GM20000 (cell line): ENCODE measurements at regions not wholly inside any gene's neighbourhood (a gene's known extent, or its start where the extent isn't known, plus 50 kb on each side); places are given as distances from the start of the nearest gene placed in this dataset.

Experiments used
- DNase-seq: peaks from one replicate; pipeline ENCODE4 v3.0.0; 2012; ENCODE audit warnings: low spot score
- CTCF ChIP-seq: IDR thresholded peaks from 2 replicates; pipeline ENCODE4 v1.5.1; 2012; ENCODE audit warnings: mild to moderate bottlenecking, control low read depth; ENCODE audit errors: extremely low read depth, missing control alignments

DNA sequence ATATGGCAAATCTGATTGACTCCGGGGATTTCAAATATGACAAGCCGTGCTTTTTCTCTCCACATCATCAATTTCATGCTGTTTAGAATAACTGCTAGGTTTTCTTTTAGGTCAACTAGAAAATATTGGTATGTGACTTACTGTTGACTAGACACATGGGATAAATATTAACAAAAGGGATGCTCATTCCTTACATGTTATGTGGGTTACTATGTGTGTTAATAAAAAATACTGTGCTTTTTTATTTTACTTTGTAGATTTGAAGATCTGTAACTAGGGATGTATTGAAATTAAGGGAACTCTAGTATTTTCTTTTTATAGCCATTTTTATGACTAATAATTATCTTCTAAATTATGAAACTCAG lies 264.6 kb upstream of the COL8A1 start:
- no peak for DNase-seq
- no peak for TF ChIP-seq CTCF

DNA sequence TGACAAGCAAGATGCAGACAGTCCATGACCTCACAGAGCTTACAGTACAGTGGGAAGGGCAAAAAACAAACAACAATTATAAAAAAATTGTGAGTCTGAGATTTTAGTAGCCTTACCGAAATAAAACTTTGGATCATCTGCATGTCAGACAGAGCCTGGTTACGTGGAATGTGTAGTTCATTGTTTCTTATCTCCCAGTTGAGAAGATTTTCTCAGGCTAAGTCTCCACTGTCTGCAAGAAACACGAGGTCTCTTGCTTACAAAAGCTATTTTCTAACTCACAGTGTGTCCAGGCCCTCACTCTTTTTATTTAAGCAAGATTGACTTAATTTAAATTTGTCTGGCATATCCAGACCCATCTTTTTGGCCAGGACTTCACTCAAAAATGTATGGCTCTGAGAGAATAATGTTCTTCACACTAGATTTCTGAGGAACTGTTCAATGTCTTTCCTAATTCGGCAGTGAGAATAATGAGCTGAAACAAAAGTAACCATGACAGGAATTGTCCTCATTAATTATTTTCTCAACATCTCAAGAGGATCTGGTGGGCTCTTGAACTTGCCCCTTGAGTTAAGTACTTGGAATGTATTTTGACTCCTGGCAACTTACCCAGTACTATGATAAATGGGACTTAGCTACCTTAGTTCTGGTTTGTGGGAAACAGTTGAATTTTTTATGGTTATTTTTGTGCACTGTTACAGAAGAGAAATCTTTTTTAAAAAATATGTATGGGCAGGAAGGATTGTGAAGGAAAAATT lies 265.1 kb upstream of the COL8A1 start:
- no peak for TF ChIP-seq CTCF
- DNase-seq = no peak

DNA sequence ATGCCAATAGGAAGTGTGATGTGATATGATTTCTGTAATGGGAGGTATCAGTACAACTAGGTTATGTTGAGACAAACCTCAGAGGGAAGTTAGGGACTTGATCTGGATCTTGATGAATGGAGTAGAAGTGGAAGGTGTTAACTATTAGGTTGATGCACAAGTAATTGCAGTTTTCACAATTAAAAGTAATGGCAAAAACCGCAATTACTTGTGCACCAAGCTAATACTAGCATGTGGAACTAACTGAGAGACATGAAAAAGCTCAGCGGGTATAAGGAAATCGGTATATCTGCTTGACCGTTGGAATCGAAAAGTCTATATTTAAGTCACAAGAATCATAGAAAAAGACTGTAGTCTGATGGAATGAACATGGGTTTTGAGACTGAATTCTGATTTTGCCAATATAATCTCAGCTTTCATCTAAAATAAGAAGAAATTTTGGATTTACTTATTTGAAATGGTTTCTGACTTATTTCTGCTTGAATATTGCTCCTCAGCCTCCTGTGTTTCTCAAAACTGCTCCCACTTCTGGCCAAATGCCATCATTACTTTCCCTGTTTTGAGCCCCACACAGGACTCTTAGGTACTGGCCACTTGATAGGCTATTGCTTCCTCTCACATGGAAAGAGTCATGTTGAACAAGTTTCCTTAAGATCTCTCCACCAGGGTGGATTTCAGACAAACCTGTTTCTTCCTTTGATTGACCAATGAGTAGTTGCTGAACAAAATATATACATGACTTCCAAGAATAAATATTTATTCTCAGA lies 271.5 kb upstream of the COL8A1 start:
- no peak for TF ChIP-seq CTCF
- no peak for DNase-seq

GRCh38 chr3:99365979-99366378 lies 272.4 kb upstream of the COL8A1 start:
- no peak for TF ChIP-seq CTCF
- DNase-seq = no peak

DNA sequence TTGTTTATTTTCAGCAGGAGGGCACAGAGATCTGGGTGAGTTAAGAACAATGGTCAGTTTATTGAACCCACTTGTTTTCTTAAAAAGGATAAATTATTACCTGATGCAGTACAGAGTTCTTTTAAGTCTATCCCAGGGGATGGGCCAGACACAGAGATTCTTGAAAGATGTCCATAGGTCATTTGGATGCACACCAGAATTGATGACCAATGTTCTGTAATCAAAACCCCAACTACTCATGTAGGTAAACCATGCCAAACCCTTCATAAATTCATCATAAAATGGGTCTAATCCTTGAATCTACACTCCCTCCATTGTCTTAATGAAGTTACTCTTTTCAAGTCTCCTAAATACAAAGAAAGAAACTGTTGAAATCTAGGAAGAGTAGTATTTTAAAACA lies 273.0 kb upstream of the COL8A1 start:
- no peak for TF ChIP-seq CTCF
- DNase-seq = no peak

DNA sequence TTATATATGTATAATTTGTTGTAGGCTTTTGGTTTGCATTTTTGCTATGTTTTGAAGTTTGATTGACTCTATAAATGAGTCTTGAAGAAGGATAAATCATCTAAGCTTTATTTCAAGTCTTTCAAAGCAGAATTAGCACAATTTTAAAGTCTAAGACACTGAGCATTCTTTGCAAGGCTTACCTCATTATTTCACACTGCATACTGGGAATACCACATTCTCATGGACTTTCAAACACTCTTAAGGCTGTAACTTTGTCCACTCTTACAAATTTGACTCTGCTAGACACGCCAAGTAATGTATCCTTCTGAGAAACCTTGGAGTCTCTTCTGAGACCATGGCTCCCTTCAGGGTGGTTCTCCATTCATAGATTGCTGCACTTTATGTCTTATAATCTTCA lies 281.3 kb upstream of the COL8A1 start:
- no peak for TF ChIP-seq CTCF

GRCh38 chr3:99356696-99357095 lies 281.7 kb upstream of the COL8A1 start:
- TF ChIP-seq CTCF = no peak
- DNase-seq = no peak

More for the DNA sequence above, 281.3 kb upstream of the COL8A1 start:
- no peak for DNase-seq
